GM19372 (cell line): ENCODE measurements at regions not wholly inside any gene's neighbourhood (a gene's known extent, or its start where the extent isn't known, plus 50 kb on each side); places are given as distances from the start of the nearest gene placed in this dataset.
"Not testable (repeated sequence)": the region's sequence is repeated elsewhere in the genome, so short reads cannot be mapped to it uniquely, and the experiment has no call there.

Source experiments
- ATAC-seq: cut with Tn5 transposase; IDR thresholded peaks from one replicate; pipeline ENCODE4 v1.9.1; 2021; ENCODE audit warnings: mild to moderate bottlenecking, low read depth, moderate library complexity; ENCODE audit not compliant: unreplicated experiment

DNA sequence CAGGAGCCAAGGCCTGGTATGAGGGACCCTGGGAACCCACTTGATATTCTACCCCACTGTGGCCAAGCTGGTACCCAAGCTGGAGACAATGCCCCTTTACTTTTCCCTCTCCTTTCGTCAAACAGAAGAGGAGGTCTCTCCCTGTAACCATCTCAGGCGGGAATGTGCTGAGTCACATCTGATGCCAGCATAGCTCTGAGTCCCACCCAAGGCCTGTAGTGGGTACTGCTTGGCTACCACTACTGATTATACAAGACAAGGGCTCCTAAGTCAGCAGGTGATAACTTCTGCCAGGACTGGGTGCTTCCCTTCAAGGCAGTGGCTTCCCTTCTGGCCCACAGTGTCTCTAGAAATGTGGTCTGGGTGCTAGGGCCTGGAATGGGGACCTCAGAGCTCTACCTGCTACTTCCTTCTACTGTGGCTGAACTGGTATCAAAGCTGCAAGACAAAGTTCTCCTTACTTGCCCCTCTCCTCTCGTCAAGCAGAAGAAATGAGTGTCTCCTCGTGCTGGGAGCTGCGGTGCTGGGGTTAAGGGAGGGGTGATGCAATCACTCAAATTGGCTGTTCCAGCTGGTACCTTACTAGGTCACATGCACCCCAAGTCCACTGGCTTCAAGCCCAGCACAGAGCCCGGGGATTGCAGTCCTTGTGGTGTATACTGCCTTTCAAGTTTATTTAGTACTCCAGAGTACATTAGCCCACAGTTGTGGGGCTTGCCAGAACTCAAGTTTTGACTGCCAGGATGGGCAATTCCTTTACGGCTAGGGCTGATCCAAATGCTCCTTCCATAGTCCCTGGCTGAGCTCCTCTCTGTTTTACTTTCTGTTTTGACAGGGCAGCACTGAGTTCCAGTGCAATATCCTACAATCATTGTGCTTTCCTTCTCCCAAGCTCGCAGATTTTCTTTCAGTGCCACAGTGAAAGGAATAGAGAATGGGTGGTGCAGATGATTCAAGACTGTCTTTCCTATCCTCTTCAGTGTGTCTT is 419.7 kb upstream of the CNTN5 start:
- ATAC-seq = no peak

GRCh38 chr11:98616098-98616655 is 404.6 kb upstream of the CNTN5 start:
- no peak for ATAC-seq

- ATAC-seq = no peak
Observed at GRCh38 chr11:98621767-98622166, 399.0 kb upstream of the CNTN5 start.

GRCh38 chr11:98625526-98625925 is 395.2 kb upstream of the CNTN5 start:
- ATAC-seq = no peak

DNA sequence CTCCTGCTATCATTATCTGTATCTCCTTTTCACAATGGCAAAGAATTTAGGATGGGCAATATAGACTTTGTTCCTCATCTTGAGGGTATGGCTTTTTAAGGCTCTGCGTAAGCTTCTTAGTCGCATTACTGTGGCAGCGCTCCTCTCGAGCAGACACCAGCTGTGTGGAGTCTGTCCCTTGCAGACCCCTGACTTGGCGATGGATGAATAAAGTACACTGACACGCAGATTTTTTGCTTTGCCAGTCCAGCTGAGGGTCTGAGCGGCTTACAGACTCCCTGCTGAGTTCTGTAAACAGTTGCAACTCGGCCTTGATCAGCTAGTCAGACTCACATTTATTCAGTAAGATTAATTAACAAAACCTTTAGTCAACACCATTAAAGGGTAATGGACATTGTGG is 390.0 kb upstream of the CNTN5 start:
- ATAC-seq = no peak

DNA sequence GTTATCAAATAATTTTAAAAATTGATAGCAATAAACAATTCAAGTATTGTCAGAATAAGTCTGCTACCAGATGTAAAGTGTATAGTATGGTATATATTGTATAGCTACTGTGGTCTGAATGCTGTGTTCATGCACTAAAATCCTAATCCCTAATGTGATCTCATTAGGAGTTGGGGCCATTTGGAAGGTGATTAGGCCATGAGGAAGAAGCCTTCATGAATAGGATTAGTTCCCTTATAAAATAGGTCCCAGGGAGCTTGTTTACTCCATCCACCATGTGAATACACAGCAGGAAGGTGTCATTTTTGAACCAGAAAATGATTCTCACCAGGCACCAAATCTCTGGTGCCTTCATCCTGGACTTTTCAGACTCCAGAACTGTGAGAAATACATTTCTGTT is 363.0 kb upstream of the CNTN5 start:
- ATAC-seq = no peak

GRCh38 chr11:98659431-98659830 is 361.3 kb upstream of the CNTN5 start:
- ATAC-seq = no peak

DNA sequence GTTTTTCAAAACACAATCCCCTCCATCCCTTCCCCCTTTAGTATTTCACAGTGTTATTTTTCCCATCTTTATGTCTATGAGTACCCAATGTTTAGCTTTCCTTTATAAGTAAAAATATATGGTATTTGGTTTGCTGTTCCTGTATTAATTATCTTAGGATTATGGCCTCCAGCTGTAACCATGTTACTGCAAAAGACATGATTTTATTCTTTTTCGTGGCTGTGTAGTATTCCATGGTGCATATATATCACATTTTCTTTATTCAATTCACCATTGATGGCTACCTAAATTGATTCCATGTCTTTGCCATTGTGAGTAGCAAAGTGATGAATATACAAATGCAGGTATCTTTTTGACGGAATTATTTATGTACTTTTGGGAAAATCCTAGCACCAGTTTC is 346.4 kb upstream of the CNTN5 start:
- no peak for ATAC-seq

DNA sequence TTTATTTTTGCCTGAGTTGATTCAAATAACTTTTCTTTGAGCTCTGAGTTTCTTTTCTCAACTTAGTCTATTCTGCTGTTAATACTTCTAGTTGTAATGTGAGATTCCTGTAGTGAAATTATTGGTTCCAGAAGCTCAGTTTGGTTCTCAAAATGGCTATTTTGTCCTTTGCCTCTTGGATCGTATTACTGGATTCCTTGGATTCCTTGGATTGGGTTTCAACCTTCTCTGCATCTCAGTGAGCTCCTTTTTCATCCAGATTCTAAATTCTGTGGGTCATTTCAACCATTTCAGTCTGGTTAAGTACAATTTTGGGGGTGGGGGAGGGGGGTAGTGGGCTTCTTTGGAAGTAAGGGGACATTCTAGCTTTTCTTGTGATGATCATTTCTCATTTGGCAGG is 341.1 kb upstream of the CNTN5 start:
- no peak for ATAC-seq

GRCh38 chr11:98701541-98701940 is 319.2 kb upstream of the CNTN5 start:
- ATAC-seq = no peak

DNA sequence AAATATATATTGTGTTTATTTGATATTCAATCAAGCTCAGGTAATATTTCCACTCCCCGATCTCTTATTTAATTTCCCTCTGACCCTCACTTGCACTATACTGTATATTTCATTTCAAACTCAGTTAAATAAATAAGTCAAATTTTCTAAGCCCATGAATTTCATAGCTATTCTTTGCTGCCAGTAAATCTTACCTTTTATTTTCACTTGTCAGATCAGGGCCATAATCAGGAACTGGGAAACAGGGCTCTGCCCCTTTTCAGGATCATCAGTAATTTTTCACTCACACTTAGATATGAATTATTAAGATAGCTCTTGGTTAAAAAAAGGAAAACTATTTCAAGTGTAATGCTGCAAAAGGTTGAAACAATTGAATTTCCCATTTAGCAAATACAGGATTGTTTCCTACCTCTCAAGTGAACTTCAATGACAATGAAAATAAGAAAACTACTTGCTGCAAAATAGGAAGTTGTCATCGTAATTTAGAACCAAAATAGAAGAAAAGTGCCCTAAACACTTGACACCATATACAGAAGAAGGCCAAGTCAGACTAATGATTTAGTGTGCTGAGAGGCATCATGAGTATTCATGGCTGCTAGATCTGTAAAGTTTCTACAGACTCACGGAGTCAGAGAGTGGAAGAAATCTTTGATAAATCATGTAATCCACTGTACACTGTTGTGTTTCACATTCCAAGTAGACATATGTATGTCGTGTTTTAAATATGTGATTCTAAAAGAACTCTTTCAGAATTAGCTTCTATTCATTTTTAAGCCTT is 316.8 kb upstream of the CNTN5 start:
- ATAC-seq = no peak

DNA sequence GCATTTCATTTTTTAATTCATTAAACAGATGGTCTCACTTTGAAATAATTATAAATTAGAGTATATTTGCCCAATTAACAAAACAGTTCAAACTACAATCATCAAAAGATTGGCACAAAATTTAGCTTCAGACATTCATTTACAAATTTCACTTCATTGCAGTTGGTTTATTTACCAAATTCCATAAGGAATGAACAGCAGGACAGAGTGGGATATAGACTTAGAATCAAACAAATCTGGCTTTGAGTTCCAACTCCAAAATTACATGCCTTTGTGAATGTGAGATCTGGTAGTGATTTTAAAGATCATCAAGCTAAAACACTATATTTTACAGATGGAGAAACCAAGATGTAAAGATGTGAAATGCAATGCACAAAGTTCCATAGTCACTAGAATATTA is 310.7 kb upstream of the CNTN5 start:
- no peak for ATAC-seq

DNA sequence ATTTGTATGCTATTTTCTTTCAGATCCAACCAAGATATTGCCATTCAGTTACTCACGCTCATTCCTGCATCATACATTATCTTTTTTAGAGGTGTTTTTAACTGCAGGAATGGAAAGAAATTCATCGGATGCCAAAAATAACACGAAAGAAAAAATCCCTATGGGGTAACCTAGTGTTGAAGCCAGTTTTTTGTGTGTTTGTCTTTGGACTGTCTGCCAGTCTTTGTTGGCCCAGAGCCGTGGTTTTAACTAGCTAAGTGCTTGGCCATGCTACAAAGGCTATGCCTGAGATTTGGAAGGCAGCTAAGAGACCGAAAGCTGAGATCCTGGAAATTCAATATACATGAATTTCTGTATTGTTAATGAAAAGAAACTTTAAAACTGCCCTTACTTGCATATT is 309.8 kb upstream of the CNTN5 start:
- ATAC-seq = no peak

- ATAC-seq = no peak
Observed at GRCh38 chr11:98720951-98721350, 299.8 kb upstream of the CNTN5 start.

- ATAC-seq = no peak
Observed at GRCh38 chr11:98725471-98725870, 295.3 kb upstream of the CNTN5 start.

GRCh38 chr11:98728421-98728820 is 292.3 kb upstream of the CNTN5 start:
- ATAC-seq = no peak

- no peak for ATAC-seq
Observed at GRCh38 chr11:98729118-98729517, 291.6 kb upstream of the CNTN5 start.

GRCh38 chr11:98732947-98733346 is 287.8 kb upstream of the CNTN5 start:
- no peak for ATAC-seq

DNA sequence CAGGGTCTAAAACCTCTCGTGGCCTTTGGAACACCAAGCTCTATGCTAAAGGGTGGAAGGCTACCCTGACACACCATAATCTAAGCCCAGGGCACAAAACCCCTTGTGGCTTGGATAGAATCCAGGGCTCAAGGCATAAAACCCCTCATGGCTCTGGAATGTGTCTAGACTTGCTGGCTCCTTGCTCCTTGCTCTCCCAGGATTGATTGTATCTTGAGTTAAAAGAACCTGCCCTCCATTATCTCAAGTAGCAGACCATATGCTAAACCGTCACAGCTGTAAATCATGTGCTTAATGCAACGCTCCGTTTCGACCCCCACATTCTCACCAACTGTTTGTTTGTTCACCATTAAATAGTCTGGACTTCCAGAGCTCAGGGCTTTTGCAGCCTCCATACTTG is 287.4 kb upstream of the CNTN5 start:
- ATAC-seq = not testable (repeated sequence)

GRCh38 chr11:98734686-98735085 is 286.1 kb upstream of the CNTN5 start:
- ATAC-seq = no peak

- no peak for ATAC-seq
Observed at GRCh38 chr11:98736833-98737232, 283.9 kb upstream of the CNTN5 start.
